CD14-positive monocyte (primary cell): ENCODE measurements at regions not wholly inside any gene's neighbourhood (a gene's known extent, or its start where the extent isn't known, plus 50 kb on each side); places are given as distances from the start of the nearest gene placed in this dataset.

Experiments
- DNase-seq, 3 donors: peaks; one replicate each; pipeline ENCODE4 v3.0.0-alpha.2; 2011 to 2022
- H2AFZ ChIP-seq: 2 replicates; pipeline ENCODE4 v1.6.0; 2012; ENCODE audit warnings: mild to moderate bottlenecking, low read depth, low read length, inconsistent platforms; ENCODE audit not compliant: insufficient read depth, poor library complexity, severe bottlenecking
- H3K27ac ChIP-seq, 2 donors: 1 replicate in 1 of 2; 2 replicates in 1 of 2; pipeline ENCODE4 v1.5.1; 2012 to 2013; ENCODE audit warnings: low read length in 2 of 2, control low read depth in 1 of 2, inconsistent platforms in 1 of 2, low read depth in 1 of 2, mild to moderate bottlenecking in 1 of 2
- H3K27me3 ChIP-seq, 2 donors: one replicate each; pipeline versions ENCODE4 v1.6.0 to v1.6.1; 2011 to 2013; ENCODE audit warnings: low read length in 2 of 2; ENCODE audit not compliant: control insufficient read depth in 2 of 2, insufficient read depth in 2 of 2
- H3K36me3 ChIP-seq, 2 donors: replicated peaks in 1 of 2; 1 replicate in 1 of 2; 2 replicates in 1 of 2; pipeline versions ENCODE4 v1.5.1 to v1.6.1; 2012 to 2013; ENCODE audit warnings: low read length in 2 of 2, control low read depth in 1 of 2, inconsistent platforms in 1 of 2, mild to moderate bottlenecking in 1 of 2; ENCODE audit not compliant: insufficient read depth in 2 of 2, control insufficient read depth in 1 of 2
- H3K4me1 ChIP-seq, 2 donors: 1 replicate in 1 of 2; 2 replicates in 1 of 2; pipeline versions ENCODE4 v1.5.1 to v1.6.1; 2012 to 2013; ENCODE audit warnings: low read length in 2 of 2, control low read depth in 1 of 2, inconsistent platforms in 1 of 2, mild to moderate bottlenecking in 1 of 2, moderate library complexity in 1 of 2; ENCODE audit not compliant: insufficient read depth in 2 of 2, control insufficient read depth in 1 of 2
- H3K4me2 ChIP-seq: replicated peaks from 2 replicates; pipeline ENCODE3; 2012; ENCODE audit warnings: low read length, moderate library complexity, mild to moderate bottlenecking; ENCODE audit not compliant: poor library complexity, severe bottlenecking; ENCODE audit errors: extremely low read depth
- H3K4me3 ChIP-seq, 3 experiments: fragments of 200-600 bp in 1 of 3; sonication (generic) in 1 of 3; replicated peaks in 1 of 3; 1 replicate in 2 of 3; 2 replicates in 1 of 3; pipeline ENCODE4 v1.5.1; 2011 to 2013; ENCODE audit warnings: low read length in 3 of 3, mild to moderate bottlenecking in 3 of 3, control low read depth in 2 of 3, low read depth in 2 of 3, inconsistent platforms in 1 of 3, moderate library complexity in 1 of 3
- H3K79me2 ChIP-seq: 2 replicates; pipeline ENCODE4 v1.6.0; 2012; ENCODE audit warnings: mild to moderate bottlenecking, control low read depth, inconsistent platforms, low read length, moderate library complexity; ENCODE audit not compliant: insufficient read depth
- H3K9ac ChIP-seq: 2 replicates; pipeline ENCODE4 v1.6.0; 2017; ENCODE audit warnings: low read length, mild to moderate bottlenecking; ENCODE audit not compliant: insufficient read depth, poor library complexity, severe bottlenecking
- H3K9me3 ChIP-seq, 2 donors: replicated peaks in 1 of 2; 1 replicate in 1 of 2; 2 replicates in 1 of 2; pipeline versions ENCODE4 v1.5.1 to v1.6.1; 2012 to 2013; ENCODE audit warnings: low read length in 2 of 2, control low read depth in 1 of 2; ENCODE audit not compliant: control insufficient read depth in 1 of 2, insufficient read depth in 1 of 2
- H4K20me1 ChIP-seq: 2 replicates; pipeline ENCODE4 v1.6.0; 2012; ENCODE audit warnings: mild to moderate bottlenecking, low read length, control low read depth, moderate library complexity; ENCODE audit not compliant: insufficient read depth
- H3K27ac Mint-ChIP-seq, 7 donors: one replicate each; pipeline ENCODE4 v1.8.0; 2020; ENCODE audit warnings: mild to moderate bottlenecking in 7 of 7, mixed read lengths in 7 of 7, moderate library complexity in 6 of 7, inconsistent platforms in 2 of 7
- H3K27me3 Mint-ChIP-seq, 3 donors: one replicate each; pipeline ENCODE4 v1.8.0; 2021 to 2022; ENCODE audit warnings: low read depth in 3 of 3, mild to moderate bottlenecking in 3 of 3, mixed read lengths in 3 of 3, moderate library complexity in 3 of 3, inconsistent platforms in 1 of 3
- H3K36me3 Mint-ChIP-seq, 2 donors: one replicate each; pipeline ENCODE4 v1.8.0; 2020; ENCODE audit warnings: mixed read lengths in 2 of 2, inconsistent platforms in 1 of 2, mild to moderate bottlenecking in 1 of 2
- H3K4me1 Mint-ChIP-seq: one replicate; pipeline ENCODE4 v1.8.0; 2020; ENCODE audit warnings: mild to moderate bottlenecking, mixed read lengths
- H3K4me3 Mint-ChIP-seq, 2 donors: one replicate each; pipeline ENCODE4 v1.8.0; 2020; ENCODE audit warnings: mild to moderate bottlenecking in 2 of 2, mixed read lengths in 2 of 2, moderate library complexity in 1 of 2
- H3K9me3 Mint-ChIP-seq, 7 donors: one replicate each; pipeline ENCODE4 v1.8.0; 2020 to 2022; ENCODE audit warnings: mixed read lengths in 7 of 7, mild to moderate bottlenecking in 6 of 7, moderate library complexity in 6 of 7, inconsistent platforms in 2 of 7
- CTCF ChIP-seq: fragments of 200-600 bp; IDR thresholded peaks from one replicate; pipeline ENCODE4 v1.8.0; 2022; ENCODE audit warnings: antibody characterized with exemption, mild to moderate bottlenecking
- WGBS: methylation state at CpG from one replicate; pipeline ENCODE4 v1.1.5; 2013; ENCODE audit warnings: missing lambda C conversion rate; ENCODE audit not compliant: insufficient coverage; 5-methylcytosine and 5-hydroxymethylcytosine counted together
- intact Hi-C, 2 donors: fragments of 100-400 bp; cut with micrococcal nuclease; formaldehyde crosslinking; loops; one replicate each; pipeline versions ENCODE4 v1.15.0 to v1.15.1; 2023

DNA sequence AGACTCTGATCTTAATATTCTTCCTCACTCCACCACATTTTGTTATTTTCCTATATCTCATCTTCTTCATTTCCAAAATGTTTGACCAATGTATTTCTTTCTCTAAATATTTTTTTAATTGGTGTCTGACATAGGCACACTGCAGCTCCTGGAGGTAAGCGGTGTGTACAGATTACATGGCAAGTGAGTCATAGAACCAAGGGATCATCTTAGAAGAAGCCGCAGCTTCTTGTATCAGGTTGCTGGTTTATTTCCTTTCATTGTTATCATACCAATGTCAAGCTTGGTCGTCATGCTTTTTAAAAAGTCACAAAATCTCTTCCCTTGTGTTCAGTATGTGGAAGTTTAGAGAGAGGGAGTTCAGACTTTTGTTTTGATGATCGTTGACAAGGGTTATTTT is 526.1 kb upstream of the CDH18 start:
- Mint-ChIP-seq H3K36me3 (no peaks in the 10 kb centered on the region), H3K4me3 (no peak overlapping the region), H3K9me3 (peaks cover 0 to 7% (median 3%) of the 10 kb centered on the region in 7 donors), H3K27ac (no peak overlapping the region), H3K27me3 (peaks cover 0 to 1% (median 0%) of the 10 kb centered on the region in 3 donors), H3K4me1 (no peaks in the 10 kb centered on the region)
- H3K9ac ChIP-seq, result no peak overlapping the region
- intact Hi-C loops, result no loop called here
- H3K36me3 ChIP-seq, result no peaks in the 10 kb centered on the region
- H2AFZ ChIP-seq, result no peak overlapping the region
- H3K4me1 ChIP-seq, result no peaks in the 10 kb centered on the region
- WGBS, result 83% methylated on average over 1 of the region's 4 CpGs
- TF ChIP-seq CTCF, result no peak
- no peaks in the 10 kb centered on the region for H3K27me3 ChIP-seq
- H3K79me2 ChIP-seq, result no peaks in the 10 kb centered on the region
- H3K4me2 ChIP-seq, result no peak overlapping the region
- no peak overlapping the region for H3K4me3 ChIP-seq
- no peaks in the 10 kb centered on the region for H4K20me1 ChIP-seq
- H3K27ac ChIP-seq, result no peak overlapping the region
- DNase-seq, result no peak
- no peaks in the 10 kb centered on the region for H3K9me3 ChIP-seq

DNA sequence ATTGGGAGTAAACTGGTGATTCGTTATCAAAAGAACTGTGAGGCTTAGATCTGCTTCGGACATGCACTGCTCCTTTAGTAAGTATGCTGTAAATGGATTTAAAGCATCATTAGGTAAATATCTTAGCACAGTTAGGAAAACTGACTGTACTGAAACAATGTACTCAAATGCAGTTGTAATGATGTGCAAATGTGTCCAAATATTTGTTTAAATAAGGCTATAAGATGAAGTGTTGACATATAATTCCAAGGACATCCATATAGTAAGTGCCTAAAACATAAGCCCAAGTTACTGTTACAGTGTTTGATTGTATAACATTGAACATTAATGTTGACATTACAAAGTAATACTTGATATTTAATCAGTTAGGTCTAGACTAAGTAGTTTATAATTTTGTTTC is 512.5 kb upstream of the CDH18 start:
- no peaks in the 10 kb centered on the region for H3K79me2 ChIP-seq
- H3K9me3 Mint-ChIP-seq, result peaks cover 0 to 3% (median under 1%) of the 10 kb centered on the region in 7 donors
- no peak overlapping the region for H3K9ac ChIP-seq
- H3K27ac Mint-ChIP-seq, result no peak overlapping the region
- TF ChIP-seq CTCF, result no peak
- no peak for DNase-seq
- no peaks in the 10 kb centered on the region for H3K9me3 ChIP-seq
- intact Hi-C loops, result no loop called here
- 87% methylated on average over 2 of the region's 2 CpGs for WGBS
- H3K4me2 ChIP-seq, result no peak overlapping the region
- no peaks in the 10 kb centered on the region for H3K27me3 Mint-ChIP-seq
- no peaks in the 10 kb centered on the region for H3K27me3 ChIP-seq
- no peaks in the 10 kb centered on the region for H4K20me1 ChIP-seq
- H3K36me3 Mint-ChIP-seq, result no peaks in the 10 kb centered on the region
- no peak overlapping the region for H3K27ac ChIP-seq
- no peak overlapping the region for H2AFZ ChIP-seq
- no peaks in the 10 kb centered on the region for H3K4me1 Mint-ChIP-seq
- no peak overlapping the region for H3K4me3 ChIP-seq
- no peaks in the 10 kb centered on the region for H3K36me3 ChIP-seq
- H3K4me1 ChIP-seq, result no peaks in the 10 kb centered on the region
- no peak overlapping the region for H3K4me3 Mint-ChIP-seq
